Keratinocyte (primary cell): ENCODE measurements at regions not wholly inside any gene's neighbourhood (a gene's known extent, or its start where the extent isn't known, plus 50 kb on each side); places are given as distances from the start of the nearest gene placed in this dataset.

Source experiments
- DNase-seq: peaks from one replicate; pipeline ENCODE4 v3.0.0-alpha.2; 2011; ENCODE audit warnings: low read depth, missing footprints, low spot score
- FAIRE-seq: peaks from 2 replicates; lab custom pipeline; 2011; peaks lifted over from hg19 to GRCh38; lab: Jason Lieb, UNC
- H2AFZ ChIP-seq: 2 replicates; pipeline ENCODE4 v1.6.0; 2012; ENCODE audit warnings: low read length, control low read depth, inconsistent platforms; ENCODE audit not compliant: control insufficient read depth
- H3K27ac ChIP-seq: 2 replicates; pipeline ENCODE4 v1.5.1; 2011; ENCODE audit warnings: low read length; ENCODE audit not compliant: control insufficient read depth, insufficient read depth
- H3K27me3 ChIP-seq: 3 replicates; pipeline ENCODE4 v1.6.0; 2011; ENCODE audit warnings: low read length; ENCODE audit not compliant: control insufficient read depth, insufficient read depth; ENCODE audit errors: extremely low read depth
- H3K36me3 ChIP-seq, 2 experiments: 2 replicates in 1 of 2; 3 replicates in 1 of 2; pipeline ENCODE4 v1.5.1; 2011; ENCODE audit warnings: low read length in 2 of 2, mild to moderate bottlenecking in 1 of 2; ENCODE audit not compliant: control insufficient read depth in 2 of 2, insufficient read depth in 2 of 2; ENCODE audit errors: extremely low read depth in 1 of 2
- H3K4me1 ChIP-seq: 3 replicates; pipeline ENCODE4 v1.5.1; 2011; ENCODE audit warnings: low read length; ENCODE audit not compliant: control insufficient read depth, insufficient read depth; ENCODE audit errors: extremely low read depth
- H3K4me2 ChIP-seq: 3 replicates; pipeline ENCODE4 v1.6.0; 2011; ENCODE audit warnings: low read depth, low read length; ENCODE audit not compliant: control insufficient read depth, insufficient read depth; ENCODE audit errors: extremely low read depth
- H3K4me3 ChIP-seq, 3 experiments: fragments of 200-600 bp in 1 of 3; sonication (generic) in 1 of 3; 2 replicates in 2 of 3; 3 replicates in 1 of 3; pipeline ENCODE4 v1.5.1; 2011 to 2016; ENCODE audit warnings: low read length in 3 of 3, mild to moderate bottlenecking in 3 of 3, control low read depth in 2 of 3, inconsistent platforms in 1 of 3, low read depth in 1 of 3, mixed read lengths in 1 of 3, mixed run types in 1 of 3, moderate library complexity in 1 of 3; ENCODE audit not compliant: control insufficient read depth in 2 of 3, insufficient read depth in 2 of 3; ENCODE audit errors: extremely low read depth in 1 of 3
- H3K79me2 ChIP-seq: 2 replicates; pipeline ENCODE4 v1.6.0; 2012; ENCODE audit warnings: low read length; ENCODE audit not compliant: control insufficient read depth, insufficient read depth
- H3K9ac ChIP-seq: 3 replicates; pipeline ENCODE4 v1.6.0; 2011; ENCODE audit warnings: low read length; ENCODE audit not compliant: control insufficient read depth, insufficient read depth; ENCODE audit errors: extremely low read depth
- H3K9me1 ChIP-seq: 3 replicates; pipeline ENCODE4 v1.6.0; 2011; ENCODE audit warnings: low read length; ENCODE audit not compliant: control insufficient read depth, insufficient read depth; ENCODE audit errors: extremely low read depth
- H3K9me3 ChIP-seq: 2 replicates; pipeline ENCODE4 v1.5.1; 2012; ENCODE audit warnings: low read depth, low read length; ENCODE audit not compliant: control insufficient read depth
- H4K20me1 ChIP-seq: 3 replicates; pipeline ENCODE4 v1.6.0; 2011; ENCODE audit warnings: low read length; ENCODE audit not compliant: control insufficient read depth, insufficient read depth; ENCODE audit errors: extremely low read depth
- CTCF ChIP-seq, 3 experiments: IDR thresholded peaks in 1 of 3; conservative IDR thresholded peaks in 1 of 3; optimal IDR thresholded peaks in 1 of 3; 2 replicates in 2 of 3; 3 replicates in 1 of 3; pipeline versions ENCODE3 to v1.5.1; 2011; ENCODE audit warnings: low read length in 3 of 3, mild to moderate bottlenecking in 3 of 3, moderate library complexity in 2 of 3, control low read depth in 1 of 3, inconsistent platforms in 1 of 3; ENCODE audit not compliant: insufficient read depth in 2 of 3; ENCODE audit errors: extremely low read depth in 1 of 3
- EZH2 ChIP-seq: IDR thresholded peaks from one replicate; pipeline ENCODE4 v1.6.1; 2012; ENCODE audit warnings: inconsistent platforms, mild to moderate bottlenecking, low read length, moderate library complexity
- dilution Hi-C: fragments of 300-500 bp; cut with MboI; formaldehyde crosslinking; loops from one replicate; pipeline ENCODE4 v1.7.0; 2020; ENCODE audit warnings: low sequenced_read_pairs; ENCODE audit not compliant: extremely low pct_ligation_motif_present

- dilution Hi-C loops = no loop called here
- no peaks in the 10 kb centered on the region for H3K9me3 ChIP-seq
- H4K20me1 ChIP-seq = no peaks in the 10 kb centered on the region
- H3K4me3 ChIP-seq = no peak overlapping the region
- TF ChIP-seq CTCF (optimal IDR thresholded peaks at IDR 0.05 in 1 of 3, IDR thresholded peaks at IDR 0.05 in 1 of 3, conservative IDR thresholded peaks at IDR 0.05 in 1 of 3; ENCODE audit: extremely low read depth in 1 of 3, insufficient read depth in 2 of 3, low read length in 3 of 3) = no peak
- TF ChIP-seq EZH2 = no peak
- no peak for FAIRE-seq
- peaks cover 68% of the 10 kb centered on the region for H3K4me1 ChIP-seq
- no peaks in the 10 kb centered on the region for H3K27me3 ChIP-seq
- H3K9ac ChIP-seq = no peak overlapping the region
- DNase-seq = no peak
- no peaks in the 10 kb centered on the region for H3K36me3 ChIP-seq
- no peak overlapping the region for H2AFZ ChIP-seq
- peaks cover 2% of the 10 kb centered on the region for H3K9me1 ChIP-seq
- peak overlapping the region; percentile 94 for H3K27ac ChIP-seq
- H3K4me2 ChIP-seq = no peak overlapping the region
- no peaks in the 10 kb centered on the region for H3K79me2 ChIP-seq
These were observed 113.6 kb upstream of the IPO9 start for GRCh38 chr1:201715351-201715750.

- H3K27ac ChIP-seq = no peak overlapping the region
- H3K79me2 ChIP-seq = no peaks in the 10 kb centered on the region
- H3K27me3 ChIP-seq = no peaks in the 10 kb centered on the region
- H4K20me1 ChIP-seq = no peaks in the 10 kb centered on the region
- TF ChIP-seq EZH2 (no peak), CTCF (optimal IDR thresholded peaks at IDR 0.05 in 1 of 3, IDR thresholded peaks at IDR 0.05 in 1 of 3, conservative IDR thresholded peaks at IDR 0.05 in 1 of 3; ENCODE audit: extremely low read depth in 1 of 3, insufficient read depth in 2 of 3, low read length in 3 of 3) (no peak)
- dilution Hi-C loops = no loop called here
- FAIRE-seq (peak; percentile 23), DNase-seq (no peak)
- peaks cover 60% of the 10 kb centered on the region for H3K4me1 ChIP-seq
- H2AFZ ChIP-seq = no peak overlapping the region
- no peaks in the 10 kb centered on the region for H3K9me3 ChIP-seq
- no peak overlapping the region for H3K4me2 ChIP-seq
- H3K9me1 ChIP-seq = peaks cover 2% of the 10 kb centered on the region
- no peak overlapping the region for H3K9ac ChIP-seq
- no peaks in the 10 kb centered on the region for H3K36me3 ChIP-seq
- H3K4me3 ChIP-seq = no peak overlapping the region
These were observed 112.9 kb upstream of the IPO9 start for GRCh38 chr1:201715801-201716741.
